ENCODE measurements at regions not wholly inside any gene's neighbourhood (a gene's known extent, or its start where the extent isn't known, plus 50 kb on each side); places are given as distances from the start of the nearest gene placed in this dataset.
"Not testable (repeated sequence)": the region's sequence is repeated elsewhere in the genome, so short reads cannot be mapped to it uniquely, and the experiment has no call there.

DNA sequence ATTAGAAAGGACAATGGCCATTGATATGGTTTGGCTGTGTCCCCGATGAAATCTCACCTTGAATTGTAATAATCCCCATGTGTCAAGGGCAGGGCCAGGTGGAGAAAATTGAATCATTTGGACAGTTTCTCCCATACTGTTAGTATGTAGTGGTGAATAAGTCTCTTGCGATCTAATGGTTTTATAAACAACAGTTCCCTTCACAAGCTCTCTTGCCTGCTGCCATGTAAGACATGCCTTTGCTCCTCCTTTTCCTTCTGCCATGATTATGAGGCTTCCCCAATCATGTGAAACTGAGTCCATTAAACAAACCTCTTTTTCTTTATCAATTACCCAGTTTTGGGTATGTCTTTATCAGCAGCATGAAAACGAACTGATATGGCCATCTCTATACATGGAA lies 302.7 kb downstream of the SFMBT2 start:
- DNase-seq, result no peak

DNA sequence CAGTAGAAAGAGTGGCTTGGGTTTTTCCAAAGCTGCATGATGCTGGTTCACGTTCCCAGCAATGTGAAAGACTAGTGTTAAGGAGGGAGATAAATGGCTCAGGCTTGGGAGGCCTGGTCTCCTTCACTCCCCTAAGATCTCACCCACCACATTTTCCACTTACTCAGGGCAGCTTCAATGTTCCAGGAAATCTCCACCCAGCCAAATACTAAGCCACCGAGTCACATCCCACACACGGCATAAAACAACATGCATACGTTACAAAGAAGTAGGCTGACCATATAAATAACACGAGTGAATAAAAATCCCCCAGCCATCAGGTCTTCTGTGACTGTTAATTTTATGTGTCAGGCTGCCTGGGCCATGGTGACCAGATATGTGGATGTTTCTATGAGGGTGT lies 303.5 kb downstream of the SFMBT2 start:
- DNase-seq, result no peak

DNA sequence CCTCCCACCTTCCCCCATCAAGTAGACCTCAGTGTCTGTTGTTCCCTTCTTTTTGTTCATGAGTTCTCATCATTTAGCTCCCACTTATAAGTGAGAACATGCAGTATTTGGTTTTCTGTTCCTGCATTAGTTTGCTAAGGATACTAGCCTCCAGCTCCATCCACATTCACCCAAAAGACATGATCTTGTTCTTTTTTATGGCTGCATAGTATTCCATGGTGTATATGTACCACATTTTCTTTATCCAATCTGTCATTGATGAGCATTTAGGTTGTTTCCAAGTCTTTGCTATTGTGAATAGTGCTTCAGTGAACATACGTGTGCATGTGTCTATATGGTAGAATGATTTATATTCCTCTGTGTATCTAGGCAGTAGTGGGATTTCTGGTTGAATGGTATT lies 306.5 kb downstream of the SFMBT2 start:
- not testable (repeated sequence) for DNase-seq

DNA sequence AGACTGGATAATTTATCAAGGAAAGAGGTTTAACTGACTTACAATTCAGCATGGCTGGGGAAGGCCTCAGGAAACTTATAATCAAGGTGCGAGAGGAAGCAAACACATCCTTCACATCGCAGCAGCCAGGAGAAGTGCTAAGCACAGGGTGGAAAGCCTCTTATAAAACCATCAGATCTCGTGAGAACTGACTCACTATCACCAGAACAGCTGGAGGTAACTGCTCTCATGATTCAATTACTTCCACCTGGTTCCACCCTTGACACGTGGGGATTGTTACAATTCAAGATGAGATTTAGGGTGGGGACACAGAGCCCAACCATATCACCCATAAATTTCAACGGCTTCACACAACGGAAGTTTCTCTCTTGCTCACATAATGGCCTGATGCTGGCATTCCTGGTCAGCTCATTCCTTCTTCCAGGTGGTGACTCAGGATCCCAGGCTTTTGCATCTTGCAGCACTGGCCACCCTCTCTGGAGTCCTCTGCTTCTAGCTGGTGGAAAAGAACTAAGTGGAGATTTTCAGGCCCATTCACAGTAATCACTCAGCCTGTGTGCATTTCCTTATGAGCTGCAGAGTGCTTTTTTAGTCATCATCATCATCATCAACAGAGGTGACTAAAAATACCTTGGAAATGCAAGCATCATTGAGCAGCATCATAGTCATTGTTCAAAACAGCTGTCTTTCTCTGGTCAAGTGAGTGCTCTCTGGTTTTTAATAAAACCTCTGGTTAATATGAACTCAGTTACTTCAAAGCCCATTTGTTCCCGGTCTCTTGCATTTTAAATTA lies 308.1 kb downstream of the SFMBT2 start:
- no peak for DNase-seq

GRCh38 chr10:7102084-7102483 lies 308.8 kb downstream of the SFMBT2 start:
- DNase-seq, result no peak

- DNase-seq, result no peak
Observed at GRCh38 chr10:7101451-7101850, 309.4 kb downstream of the SFMBT2 start.

GRCh38 chr10:7100032-7100702 lies 310.7 kb downstream of the SFMBT2 start:
- no peak for DNase-seq

GRCh38 chr10:7098160-7098762 lies 312.6 kb downstream of the SFMBT2 start:
- no peak for DNase-seq

DNA sequence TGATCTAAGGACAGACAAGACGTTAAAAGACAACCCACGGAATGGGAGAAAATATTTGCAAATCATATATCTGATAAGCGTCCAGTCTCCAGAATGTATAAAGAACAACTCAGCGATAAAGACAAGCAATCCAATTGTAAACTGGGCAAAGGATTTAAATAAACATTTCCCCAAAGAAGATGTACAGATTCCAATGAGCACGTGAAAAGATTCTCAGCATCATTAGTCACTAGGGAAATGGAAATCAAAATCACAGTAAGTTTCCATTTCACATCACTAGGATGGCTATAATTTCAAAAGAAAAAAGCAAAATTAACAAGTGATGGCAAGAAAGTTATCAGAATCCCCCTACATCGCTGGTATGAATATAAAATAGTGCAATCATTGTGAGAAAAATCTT lies 316.1 kb downstream of the SFMBT2 start:
- no peak for DNase-seq

DNA sequence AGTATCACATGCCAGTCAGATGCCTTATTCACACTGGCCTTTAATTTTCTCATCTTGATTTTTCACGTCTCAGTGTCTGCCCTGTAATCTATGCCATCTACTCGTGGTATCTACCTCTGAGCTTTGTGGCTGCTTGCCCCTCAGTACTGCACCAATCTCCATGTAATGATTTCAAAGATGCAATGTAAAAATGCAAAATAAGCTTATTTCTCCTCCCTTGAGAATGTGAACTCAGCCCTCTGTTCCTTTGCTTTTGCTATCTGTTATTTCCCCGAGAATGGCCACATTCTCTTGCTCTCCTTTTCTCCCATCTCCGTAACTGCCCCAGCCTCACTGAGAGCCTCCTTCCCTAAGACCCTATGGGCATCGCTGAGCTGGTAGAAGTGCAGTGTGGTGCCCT lies 317.5 kb downstream of the SFMBT2 start:
- DNase-seq, result no peak

- no peak for DNase-seq
Observed at GRCh38 chr10:7092603-7093002, 318.2 kb downstream of the SFMBT2 start.

- no peak for DNase-seq
Observed at GRCh38 chr10:7090529-7090928, 320.3 kb downstream of the SFMBT2 start.

DNA sequence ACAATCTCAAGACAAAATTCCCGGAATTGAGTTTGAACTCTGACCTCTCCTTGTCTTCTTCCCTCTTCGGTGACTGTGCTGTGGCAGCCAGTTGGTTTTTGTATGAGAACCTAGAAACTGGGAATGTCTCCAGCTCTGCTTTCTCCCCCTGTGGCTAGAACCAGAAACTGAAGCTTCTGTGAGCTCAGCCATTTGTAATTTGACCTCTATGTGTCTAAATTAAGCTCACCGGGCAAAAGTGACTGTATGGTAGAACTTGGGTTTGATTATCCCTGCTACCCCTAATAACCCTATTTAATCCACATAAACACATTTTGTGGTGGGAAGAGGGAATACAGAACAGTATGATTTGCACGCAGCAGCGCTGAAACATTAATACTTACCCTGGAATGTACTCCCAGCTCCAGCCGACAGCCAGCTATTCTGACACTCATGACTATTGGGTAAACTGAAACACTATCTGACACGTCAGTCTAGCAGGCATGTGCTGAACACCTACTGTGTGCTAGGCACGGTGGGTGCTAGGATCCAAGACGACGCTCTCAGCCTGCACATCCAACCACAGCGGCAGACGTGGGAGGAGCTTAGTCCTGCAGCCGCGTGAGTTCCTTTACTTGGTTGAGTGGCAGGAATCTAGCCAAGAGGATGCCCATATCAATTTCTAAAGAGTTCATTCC lies 324.8 kb downstream of the SFMBT2 start:
- no peak for DNase-seq

- no peak for DNase-seq
Observed at GRCh38 chr10:7085147-7085912, 325.5 kb downstream of the SFMBT2 start.

- DNase-seq, result no peak
Observed at GRCh38 chr10:7084280-7085005, 326.4 kb downstream of the SFMBT2 start.

DNA sequence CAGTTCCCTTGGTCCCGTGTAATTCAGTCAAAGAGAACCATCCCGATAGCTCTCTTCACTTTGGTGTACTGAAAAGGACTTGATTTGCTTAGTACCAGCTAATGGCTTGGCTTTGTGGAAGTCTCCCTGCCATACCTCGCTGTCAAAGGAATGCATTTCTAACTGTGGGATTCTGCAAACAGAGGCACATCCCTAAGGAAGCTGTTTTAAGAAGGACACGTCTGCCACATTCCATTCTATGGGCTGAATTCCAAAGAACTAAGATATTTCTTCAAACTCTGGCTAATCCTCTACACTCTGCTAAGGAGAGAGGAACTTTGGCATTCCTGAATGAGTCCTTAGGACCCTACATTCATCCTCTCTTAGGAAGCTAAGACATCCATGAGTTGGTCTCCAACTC lies 327.9 kb downstream of the SFMBT2 start:
- DNase-seq, result no peak

DNA sequence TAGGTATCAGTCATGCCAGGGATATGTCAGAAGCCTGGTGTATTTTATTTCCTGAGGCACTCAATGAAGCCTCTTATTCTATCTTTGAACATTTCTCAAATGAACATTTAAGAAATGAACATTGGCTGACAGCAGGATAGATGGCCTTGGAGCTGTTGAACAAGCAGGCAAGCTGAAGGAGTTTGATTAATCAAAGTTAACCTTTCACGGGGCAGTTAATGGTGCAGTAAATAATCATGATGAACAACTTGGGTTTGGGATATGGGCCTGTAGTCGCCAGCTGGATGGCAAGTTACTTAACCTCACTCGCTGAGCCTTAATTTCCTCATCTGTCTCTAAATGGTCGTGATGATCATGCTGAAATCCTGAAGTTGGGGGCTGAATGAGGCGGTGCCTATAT lies 333.0 kb downstream of the SFMBT2 start:
- DNase-seq, result no peak

DNA sequence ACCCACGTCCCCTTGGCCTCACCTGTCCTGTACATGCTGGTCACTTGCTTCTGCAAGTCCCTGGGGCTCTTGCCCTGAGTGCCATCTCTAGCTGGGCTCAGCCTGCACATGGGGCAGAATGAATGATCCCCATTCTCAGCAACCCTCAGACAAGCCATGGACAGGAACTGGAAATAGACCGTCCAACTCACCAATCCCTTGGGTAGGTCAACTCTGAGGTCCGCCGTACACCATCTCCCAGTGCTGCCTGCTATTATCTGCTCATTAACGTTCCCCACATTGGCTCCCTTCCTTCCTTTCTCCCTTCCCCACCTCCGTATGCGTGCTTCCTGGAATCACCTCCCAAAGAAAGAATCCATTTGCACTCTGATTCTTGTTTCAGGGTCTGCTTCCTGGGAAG lies 335.0 kb downstream of the SFMBT2 start:
- DNase-seq, result no peak

- no peak for DNase-seq
Observed at GRCh38 chr10:7075110-7075509, 335.7 kb downstream of the SFMBT2 start.

- DNase-seq, result no peak
Observed at GRCh38 chr10:7071421-7071820, 339.4 kb downstream of the SFMBT2 start.

DNA sequence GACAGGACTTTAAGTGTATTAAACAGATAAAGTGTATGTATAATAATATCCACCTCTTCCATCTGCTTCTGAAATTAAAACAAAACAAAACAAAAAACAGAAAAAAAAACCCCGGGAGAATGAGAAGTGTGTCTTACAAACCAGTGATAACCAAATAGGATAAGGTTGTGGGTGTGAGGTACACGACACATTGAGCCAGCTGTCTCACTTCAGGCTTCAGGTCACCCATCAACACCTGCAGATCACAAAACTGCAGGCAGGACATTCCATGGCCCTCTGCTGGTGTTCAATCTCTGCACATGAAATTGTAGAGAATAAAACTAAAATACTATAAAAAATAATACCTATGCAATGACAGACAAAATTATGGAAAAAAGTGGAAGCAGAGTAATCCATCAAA lies 339.9 kb downstream of the SFMBT2 start:
- DNase-seq, result no peak

GRCh38 chr10:7069706-7070105 lies 341.1 kb downstream of the SFMBT2 start:
- no peak for DNase-seq
